HT-29 (cell line): ENCODE measurements at regions not wholly inside any gene's neighbourhood (a gene's known extent, or its start where the extent isn't known, plus 50 kb on each side); places are given as distances from the start of the nearest gene placed in this dataset.
A peak's percentile ranks its signal among the peaks of the same experiment; 100 is the strongest.

Experiments
- DNase-seq: peaks from one replicate; pipeline ENCODE4 v3.0.0-alpha.2; 2015; ENCODE audit warnings: low spot score

- no peak for DNase-seq
Measured at GRCh38 chr2:191559569-191559968, 118.4 kb upstream of the NABP1 start.

- DNase-seq: no peak
Measured at GRCh38 chr2:191560411-191560980, 117.4 kb upstream of the NABP1 start.

GRCh38 chr2:191565120-191565519 is 112.8 kb upstream of the NABP1 start:
- DNase-seq: no peak

- DNase-seq: peak; percentile 2
Measured at GRCh38 chr2:191565647-191566198, 112.2 kb upstream of the NABP1 start.

- peak; percentile 81 for DNase-seq
Measured at GRCh38 chr2:191566344-191566743, 111.6 kb upstream of the NABP1 start.

- DNase-seq: no peak
Measured at GRCh38 chr2:191567206-191567605, 110.7 kb upstream of the NABP1 start.

- DNase-seq: no peak
Measured at GRCh38 chr2:191569025-191569424, 108.9 kb upstream of the NABP1 start.

- peak; percentile 16 for DNase-seq
Measured at GRCh38 chr2:191571163-191571769, 106.7 kb upstream of the NABP1 start.

GRCh38 chr2:191572319-191572718 is 105.6 kb upstream of the NABP1 start:
- no peak for DNase-seq

GRCh38 chr2:191573216-191573615 is 104.7 kb upstream of the NABP1 start:
- no peak for DNase-seq

GRCh38 chr2:191574232-191574631 is 103.7 kb upstream of the NABP1 start:
- no peak for DNase-seq

GRCh38 chr2:191577605-191578004 is 100.3 kb upstream of the NABP1 start:
- DNase-seq: no peak

GRCh38 chr2:191578031-191578430 is 99.9 kb upstream of the NABP1 start:
- DNase-seq: no peak

GRCh38 chr2:191580581-191580980 is 97.4 kb upstream of the NABP1 start:
- DNase-seq: no peak

- DNase-seq: no peak
Measured at GRCh38 chr2:191581003-191581402, 96.9 kb upstream of the NABP1 start.

- peak; percentile 22 for DNase-seq
Measured at GRCh38 chr2:191582355-191582754, 95.6 kb upstream of the NABP1 start.

- no peak for DNase-seq
Measured at GRCh38 chr2:191591025-191591424, 86.9 kb upstream of the NABP1 start.

GRCh38 chr2:191593622-191594385 is 84.1 kb upstream of the NABP1 start:
- DNase-seq: peak; percentile 10

GRCh38 chr2:191597186-191597751 is 80.7 kb upstream of the NABP1 start:
- DNase-seq: no peak

- no peak for DNase-seq
Measured at GRCh38 chr2:191598296-191598695, 79.6 kb upstream of the NABP1 start.

- DNase-seq: no peak
Measured at GRCh38 chr2:191601060-191601459, 76.9 kb upstream of the NABP1 start.

- DNase-seq: no peak
Measured at GRCh38 chr2:191604154-191604553, 73.8 kb upstream of the NABP1 start.
